ENCODE measurements at regions not wholly inside any gene's neighbourhood (a gene's known extent, or its start where the extent isn't known, plus 50 kb on each side); places are given as distances from the start of the nearest gene placed in this dataset.

DNA sequence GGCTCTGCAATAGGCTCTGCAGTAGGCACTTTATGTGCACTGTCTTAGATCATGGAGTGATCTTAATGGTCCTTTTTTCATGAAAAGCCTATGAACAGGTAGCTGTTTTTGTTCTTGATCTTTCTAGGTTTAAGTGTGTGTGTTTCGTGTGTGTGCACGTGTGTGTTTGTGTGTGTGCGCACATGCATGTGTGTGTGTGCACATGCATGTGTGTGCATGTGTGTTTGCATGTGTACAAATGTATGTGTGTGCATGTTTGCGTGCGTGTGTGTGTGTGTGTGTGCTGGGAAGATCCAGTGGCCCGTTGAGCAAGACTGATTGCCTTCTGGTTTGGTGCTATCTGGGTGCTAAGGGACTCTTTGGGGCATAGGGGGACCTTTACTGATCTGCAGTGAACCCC lies 334.8 kb downstream of the GLRX3 start (continued):
- TF ChIP-seq, protein P1, sequence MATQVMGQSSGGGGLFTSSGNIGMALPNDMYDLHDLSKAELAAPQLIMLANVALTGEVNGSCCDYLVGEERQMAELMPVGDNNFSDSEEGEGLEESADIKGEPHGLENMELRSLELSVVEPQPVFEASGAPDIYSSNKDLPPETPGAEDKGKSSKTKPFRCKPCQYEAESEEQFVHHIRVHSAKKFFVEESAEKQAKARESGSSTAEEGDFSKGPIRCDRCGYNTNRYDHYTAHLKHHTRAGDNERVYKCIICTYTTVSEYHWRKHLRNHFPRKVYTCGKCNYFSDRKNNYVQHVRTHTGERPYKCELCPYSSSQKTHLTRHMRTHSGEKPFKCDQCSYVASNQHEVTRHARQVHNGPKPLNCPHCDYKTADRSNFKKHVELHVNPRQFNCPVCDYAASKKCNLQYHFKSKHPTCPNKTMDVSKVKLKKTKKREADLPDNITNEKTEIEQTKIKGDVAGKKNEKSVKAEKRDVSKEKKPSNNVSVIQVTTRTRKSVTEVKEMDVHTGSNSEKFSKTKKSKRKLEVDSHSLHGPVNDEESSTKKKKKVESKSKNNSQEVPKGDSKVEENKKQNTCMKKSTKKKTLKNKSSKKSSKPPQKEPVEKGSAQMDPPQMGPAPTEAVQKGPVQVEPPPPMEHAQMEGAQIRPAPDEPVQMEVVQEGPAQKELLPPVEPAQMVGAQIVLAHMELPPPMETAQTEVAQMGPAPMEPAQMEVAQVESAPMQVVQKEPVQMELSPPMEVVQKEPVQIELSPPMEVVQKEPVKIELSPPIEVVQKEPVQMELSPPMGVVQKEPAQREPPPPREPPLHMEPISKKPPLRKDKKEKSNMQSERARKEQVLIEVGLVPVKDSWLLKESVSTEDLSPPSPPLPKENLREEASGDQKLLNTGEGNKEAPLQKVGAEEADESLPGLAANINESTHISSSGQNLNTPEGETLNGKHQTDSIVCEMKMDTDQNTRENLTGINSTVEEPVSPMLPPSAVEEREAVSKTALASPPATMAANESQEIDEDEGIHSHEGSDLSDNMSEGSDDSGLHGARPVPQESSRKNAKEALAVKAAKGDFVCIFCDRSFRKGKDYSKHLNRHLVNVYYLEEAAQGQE (IDR thresholded peaks at IDR 0.05) = no peak
- TF ChIP-seq ZC3H11A (IDR thresholded peaks at IDR 0.05) (no peak), KDM5A (IDR thresholded peaks at IDR 0.05) (no peak), POLR2AphosphoS2 (conservative IDR thresholded peaks at IDR 0.05; ENCODE audit: low read length) (no peak)
- TF ChIP-seq, protein P2, sequence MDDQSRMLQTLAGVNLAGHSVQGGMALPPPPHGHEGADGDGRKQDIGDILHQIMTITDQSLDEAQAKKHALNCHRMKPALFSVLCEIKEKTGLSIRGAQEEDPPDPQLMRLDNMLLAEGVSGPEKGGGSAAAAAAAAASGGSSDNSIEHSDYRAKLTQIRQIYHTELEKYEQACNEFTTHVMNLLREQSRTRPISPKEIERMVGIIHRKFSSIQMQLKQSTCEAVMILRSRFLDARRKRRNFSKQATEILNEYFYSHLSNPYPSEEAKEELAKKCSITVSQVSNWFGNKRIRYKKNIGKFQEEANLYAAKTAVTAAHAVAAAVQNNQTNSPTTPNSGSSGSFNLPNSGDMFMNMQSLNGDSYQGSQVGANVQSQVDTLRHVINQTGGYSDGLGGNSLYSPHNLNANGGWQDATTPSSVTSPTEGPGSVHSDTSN (IDR thresholded peaks at IDR 0.05) = no peak

DNA sequence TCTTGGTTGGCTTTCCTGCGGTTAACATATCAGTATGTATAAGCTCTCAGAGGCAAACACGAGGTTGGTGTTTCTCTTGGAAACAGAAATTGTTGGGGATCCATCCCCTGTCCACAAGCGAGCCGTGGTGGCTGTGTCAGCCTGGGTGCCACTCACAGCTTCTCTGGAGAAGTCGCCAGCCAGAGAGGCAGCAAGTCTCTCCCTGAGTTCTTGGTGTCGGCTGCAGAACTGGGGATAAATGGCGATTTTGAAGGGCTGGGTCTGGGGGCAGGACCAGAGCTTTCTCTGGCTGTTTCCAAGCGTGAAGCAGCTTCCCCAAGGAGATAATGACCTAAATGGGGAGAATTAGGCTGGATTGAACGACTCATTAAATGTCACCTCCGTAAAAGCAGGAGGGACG lies 335.3 kb downstream of the GLRX3 start:
- FAIRE-seq (no peak), DNase-seq (ENCODE audit: low read depth in 1 of 2, low spot score in 1 of 2) (no peak), ATAC-seq (no peak)
- no peaks in the 10 kb centered on the region for H3K9me3 ChIP-seq
- H3K4me3 ChIP-seq = no peak overlapping the region
- WGBS (ENCODE audit: missing lambda C conversion rate) = 4% methylated on average over 9 of the region's 11 CpGs
- H3K27ac ChIP-seq = no peak overlapping the region
- no peak for TF ChIP-seq EP300 (IDR thresholded peaks at IDR 0.05)
- no peak for TF ChIP-seq RAD21 (conservative IDR thresholded peaks at IDR 0.05 in 1 of 2, IDR thresholded peaks at IDR 0.05 in 1 of 2)
- no peak for TF ChIP-seq NPAS2 (CRISPR knock-in tag; IDR thresholded peaks at IDR 0.05; ENCODE audit: borderline replicate concordance)
- no peak for TF ChIP-seq CEBPB (IDR thresholded peaks at IDR 0.05)
- TF ChIP-seq NR3C1 (IDR thresholded peaks at IDR 0.05) = no peak
- TF ChIP-seq, protein P3, sequence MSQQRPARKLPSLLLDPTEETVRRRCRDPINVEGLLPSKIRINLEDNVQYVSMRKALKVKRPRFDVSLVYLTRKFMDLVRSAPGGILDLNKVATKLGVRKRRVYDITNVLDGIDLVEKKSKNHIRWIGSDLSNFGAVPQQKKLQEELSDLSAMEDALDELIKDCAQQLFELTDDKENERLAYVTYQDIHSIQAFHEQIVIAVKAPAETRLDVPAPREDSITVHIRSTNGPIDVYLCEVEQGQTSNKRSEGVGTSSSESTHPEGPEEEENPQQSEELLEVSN (IDR thresholded peaks at IDR 0.05; ENCODE audit: borderline replicate concordance, low read depth) = no peak
- TF ChIP-seq, protein P4, sequence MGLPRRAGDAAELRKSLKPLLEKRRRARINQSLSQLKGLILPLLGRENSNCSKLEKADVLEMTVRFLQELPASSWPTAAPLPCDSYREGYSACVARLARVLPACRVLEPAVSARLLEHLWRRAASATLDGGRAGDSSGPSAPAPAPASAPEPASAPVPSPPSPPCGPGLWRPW (IDR thresholded peaks at IDR 0.05) = no peak
- TF ChIP-seq, protein P5, sequence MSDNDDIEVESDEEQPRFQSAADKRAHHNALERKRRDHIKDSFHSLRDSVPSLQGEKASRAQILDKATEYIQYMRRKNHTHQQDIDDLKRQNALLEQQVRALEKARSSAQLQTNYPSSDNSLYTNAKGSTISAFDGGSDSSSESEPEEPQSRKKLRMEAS (IDR thresholded peaks at IDR 0.05) = no peak
- no peak for TF ChIP-seq SMC3 (IDR thresholded peaks at IDR 0.05)
- TF ChIP-seq CBX2 (IDR thresholded peaks at IDR 0.05; ENCODE audit: borderline replicate concordance, low read depth) = no peak
- H3K4me1 ChIP-seq = no peaks in the 10 kb centered on the region
- POLR2A ChIA-PET = no interaction called here
- H3K4me2 ChIP-seq = no peak overlapping the region
- CTCF ChIA-PET = no interaction called here

DNA sequence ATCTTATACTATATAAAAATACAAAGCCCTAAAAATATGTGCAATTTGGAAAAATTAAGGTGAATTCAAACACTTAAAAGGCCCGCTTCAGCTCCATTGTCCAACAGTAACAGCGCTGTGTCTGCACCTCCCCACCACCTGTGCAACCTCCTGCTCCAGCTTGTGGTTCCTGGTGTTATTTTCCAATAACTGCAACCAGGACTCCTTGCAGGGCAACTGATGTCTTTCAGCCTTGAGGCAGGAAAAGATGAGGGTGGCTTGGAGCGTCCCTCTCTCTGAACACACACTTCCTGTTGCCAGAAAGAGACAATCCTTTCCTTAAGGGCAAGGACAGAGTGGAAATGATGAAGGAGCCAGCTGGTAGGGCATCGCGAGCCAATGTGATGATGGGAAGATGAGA lies 336.0 kb downstream of the GLRX3 start:
- ATAC-seq = no peak
- no peak for TF ChIP-seq RAD21 (conservative IDR thresholded peaks at IDR 0.05 in 1 of 2, IDR thresholded peaks at IDR 0.05 in 1 of 2)
- TF ChIP-seq, protein P6, sequence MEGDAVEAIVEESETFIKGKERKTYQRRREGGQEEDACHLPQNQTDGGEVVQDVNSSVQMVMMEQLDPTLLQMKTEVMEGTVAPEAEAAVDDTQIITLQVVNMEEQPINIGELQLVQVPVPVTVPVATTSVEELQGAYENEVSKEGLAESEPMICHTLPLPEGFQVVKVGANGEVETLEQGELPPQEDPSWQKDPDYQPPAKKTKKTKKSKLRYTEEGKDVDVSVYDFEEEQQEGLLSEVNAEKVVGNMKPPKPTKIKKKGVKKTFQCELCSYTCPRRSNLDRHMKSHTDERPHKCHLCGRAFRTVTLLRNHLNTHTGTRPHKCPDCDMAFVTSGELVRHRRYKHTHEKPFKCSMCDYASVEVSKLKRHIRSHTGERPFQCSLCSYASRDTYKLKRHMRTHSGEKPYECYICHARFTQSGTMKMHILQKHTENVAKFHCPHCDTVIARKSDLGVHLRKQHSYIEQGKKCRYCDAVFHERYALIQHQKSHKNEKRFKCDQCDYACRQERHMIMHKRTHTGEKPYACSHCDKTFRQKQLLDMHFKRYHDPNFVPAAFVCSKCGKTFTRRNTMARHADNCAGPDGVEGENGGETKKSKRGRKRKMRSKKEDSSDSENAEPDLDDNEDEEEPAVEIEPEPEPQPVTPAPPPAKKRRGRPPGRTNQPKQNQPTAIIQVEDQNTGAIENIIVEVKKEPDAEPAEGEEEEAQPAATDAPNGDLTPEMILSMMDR (IDR thresholded peaks at IDR 0.05) = no peak
- Histone ChIP-seq H3K4me3 (no peak overlapping the region), H3K9me3 (no peaks in the 10 kb centered on the region), H3K27ac (no peak overlapping the region), H3K4me2 (no peak overlapping the region), H3K4me1 (no peaks in the 10 kb centered on the region)
- WGBS (ENCODE audit: missing lambda C conversion rate) = 0% methylated on average over 5 of the region's 5 CpGs
- no peak for DNase-seq (ENCODE audit: low read depth in 1 of 2, low spot score in 1 of 2)
- FAIRE-seq = no peak
- ChIA-PET POLR2A (no interaction called here), CTCF (no interaction called here)

Measured in A549 (cell line).